GM12892 (cell line): ENCODE measurements at regions not wholly inside any gene's neighbourhood (a gene's known extent, or its start where the extent isn't known, plus 50 kb on each side); places are given as distances from the start of the nearest gene placed in this dataset.

Experiments used
- POLR2A ChIP-seq: IDR thresholded peaks from 2 replicates; pipeline ENCODE4 v1.6.1; 2011; ENCODE audit warnings: low read depth, low read length, control low read depth
- POLR2AphosphoS5 ChIP-seq: IDR thresholded peaks from 2 replicates; pipeline ENCODE4 v1.6.1; 2011; ENCODE audit warnings: low read depth, low read length, control low read depth
- TAF1 ChIP-seq: IDR thresholded peaks from 2 replicates; pipeline ENCODE4 v1.6.1; 2011; ENCODE audit warnings: low read depth, mild to moderate bottlenecking, control low read depth, low read length, borderline replicate concordance

DNA sequence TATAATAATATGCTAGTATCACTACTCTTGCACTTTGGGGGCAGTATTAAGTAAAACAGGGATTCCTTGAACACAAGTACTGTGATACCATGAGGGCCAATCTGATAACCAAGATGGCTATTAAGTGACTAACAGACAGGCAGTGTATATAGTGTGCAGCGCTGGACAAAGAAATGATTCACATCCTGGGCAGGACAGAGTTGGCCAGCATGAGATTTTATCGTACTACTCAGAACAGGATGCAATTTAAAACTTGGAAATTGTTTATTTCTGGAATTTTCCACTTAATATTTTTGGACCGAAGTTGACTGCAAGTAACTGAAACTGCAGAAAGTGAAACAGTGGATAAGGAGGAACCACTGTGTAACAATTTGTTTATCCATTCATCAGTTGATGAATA is 74.6 kb downstream of the DNTTIP2 start:
- TF ChIP-seq POLR2AphosphoS5 (no peak), POLR2A (no peak), TAF1 (no peak)
